Esophagus muscularis mucosa (tissue), 3 donors: ENCODE measurements at regions not wholly inside any gene's neighbourhood (a gene's known extent, or its start where the extent isn't known, plus 50 kb on each side); places are given as distances from the start of the nearest gene placed in this dataset.

Experiments used
- POLR2A ChIP-seq: fragments of 450-650 bp; IDR thresholded peaks from one replicate; pipeline ENCODE4 v1.6.1; 2017; ENCODE audit warnings: antibody characterized with exemption, moderate library complexity, mild to moderate bottlenecking, low read depth
- POLR2AphosphoS5 ChIP-seq, 2 donors: sonication (generic); formaldehyde crosslinking; IDR thresholded peaks; one replicate each; pipeline ENCODE4 v1.6.1; 2017; ENCODE audit warnings: antibody characterized with exemption in 2 of 2
- TF ChIP-seq, protein P1 (sequence below), 3 experiments: fragments of 200-600 bp in 2 of 3; fragments of 450-650 bp in 1 of 3; sonication (generic) in 2 of 3; IDR thresholded peaks; one replicate each; pipeline ENCODE4 v1.5.1; 2017 to 2019; ENCODE audit warnings: antibody characterized with exemption in 3 of 3, mild to moderate bottlenecking in 2 of 3, moderate library complexity in 1 of 3

DNA sequence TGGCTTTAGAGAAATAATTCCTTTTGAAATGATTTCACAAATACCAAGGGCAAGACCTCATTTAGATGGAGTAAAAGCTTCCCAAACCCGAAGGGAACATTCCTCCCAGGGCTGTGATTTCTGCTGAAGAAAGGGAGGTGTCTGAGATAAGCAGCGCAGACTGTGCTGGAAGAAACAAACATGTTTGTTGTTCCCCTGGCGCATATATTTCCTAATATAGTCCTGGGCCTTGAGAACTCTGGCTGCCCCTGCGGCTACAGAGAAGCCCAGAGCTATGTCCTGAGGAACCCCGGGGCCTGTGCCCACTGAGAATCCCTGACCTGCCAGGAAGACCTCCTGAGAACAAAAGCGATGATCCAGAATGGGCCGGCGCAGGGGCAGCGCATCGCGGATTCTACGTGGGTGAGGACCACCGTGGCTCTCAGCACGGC, 372.6 kb upstream of the NT5C1B start:
- TF ChIP-seq, protein P1, sequence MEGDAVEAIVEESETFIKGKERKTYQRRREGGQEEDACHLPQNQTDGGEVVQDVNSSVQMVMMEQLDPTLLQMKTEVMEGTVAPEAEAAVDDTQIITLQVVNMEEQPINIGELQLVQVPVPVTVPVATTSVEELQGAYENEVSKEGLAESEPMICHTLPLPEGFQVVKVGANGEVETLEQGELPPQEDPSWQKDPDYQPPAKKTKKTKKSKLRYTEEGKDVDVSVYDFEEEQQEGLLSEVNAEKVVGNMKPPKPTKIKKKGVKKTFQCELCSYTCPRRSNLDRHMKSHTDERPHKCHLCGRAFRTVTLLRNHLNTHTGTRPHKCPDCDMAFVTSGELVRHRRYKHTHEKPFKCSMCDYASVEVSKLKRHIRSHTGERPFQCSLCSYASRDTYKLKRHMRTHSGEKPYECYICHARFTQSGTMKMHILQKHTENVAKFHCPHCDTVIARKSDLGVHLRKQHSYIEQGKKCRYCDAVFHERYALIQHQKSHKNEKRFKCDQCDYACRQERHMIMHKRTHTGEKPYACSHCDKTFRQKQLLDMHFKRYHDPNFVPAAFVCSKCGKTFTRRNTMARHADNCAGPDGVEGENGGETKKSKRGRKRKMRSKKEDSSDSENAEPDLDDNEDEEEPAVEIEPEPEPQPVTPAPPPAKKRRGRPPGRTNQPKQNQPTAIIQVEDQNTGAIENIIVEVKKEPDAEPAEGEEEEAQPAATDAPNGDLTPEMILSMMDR (IDR thresholded peaks at IDR 0.05): no peak
- no peak for TF ChIP-seq POLR2AphosphoS5 (IDR thresholded peaks at IDR 0.05)
- no peak for TF ChIP-seq POLR2A
